Fibroblast of skin of left quadriceps (primary cell): ENCODE measurements at regions not wholly inside any gene's neighbourhood (a gene's known extent, or its start where the extent isn't known, plus 50 kb on each side); places are given as distances from the start of the nearest gene placed in this dataset.

Experiments used
- DNase-seq, 2 experiments: peaks; one replicate each; pipeline ENCODE4 v3.0.0-alpha.2; 2013; ENCODE audit warnings: low read depth in 2 of 2

DNA sequence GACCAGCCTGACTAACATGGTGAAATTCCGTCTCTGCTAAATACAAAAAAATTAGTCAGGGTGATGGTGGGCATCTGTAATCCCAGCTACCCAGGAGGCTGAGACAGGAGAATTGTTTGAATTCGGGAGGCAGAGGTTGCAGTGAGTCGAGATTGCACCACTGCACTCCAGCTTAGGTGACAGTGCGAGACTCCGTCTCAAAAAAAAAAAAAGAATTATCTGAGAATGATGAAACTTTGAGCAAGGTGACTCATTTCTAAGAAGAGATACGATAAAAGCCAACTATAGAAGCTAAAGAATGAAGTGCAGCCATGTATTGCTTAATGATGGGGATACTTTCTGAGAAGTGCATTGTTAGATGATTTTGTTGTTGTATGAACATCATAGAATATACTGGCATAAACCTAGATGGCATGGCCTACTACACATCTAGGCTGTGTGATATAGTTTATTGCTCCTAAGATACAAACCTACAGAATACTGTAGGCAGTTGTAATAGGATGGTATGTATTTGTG is 64.7 kb downstream of the SNRPE start:
- DNase-seq = peak in 1 of 2 experiments; percentile 26

GRCh38 chr1:203929741-203930309 is 68.4 kb downstream of the SNRPE start:
- no peak for DNase-seq

GRCh38 chr1:203930342-203930741 is 68.9 kb downstream of the SNRPE start:
- no peak for DNase-seq

DNA sequence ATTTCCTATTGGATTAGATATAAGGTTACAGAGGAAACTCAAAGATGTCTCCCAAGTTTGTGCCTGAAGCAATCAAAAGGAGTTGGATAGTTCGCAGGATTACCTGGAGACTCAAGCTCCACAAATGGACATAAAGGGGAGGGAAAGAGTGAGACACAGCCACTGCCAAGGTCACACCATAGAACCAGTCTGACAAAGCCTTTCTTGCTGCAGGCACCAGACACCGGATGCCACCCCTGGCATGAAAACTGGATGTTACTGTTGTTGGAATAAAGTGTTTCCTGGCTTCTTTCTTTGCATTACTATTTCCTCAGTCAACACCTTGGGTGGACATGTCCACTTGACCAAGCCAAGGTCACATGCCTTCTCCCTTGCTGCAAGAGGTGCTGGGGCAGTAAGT is 70.6 kb downstream of the SNRPE start:
- no peak for DNase-seq

GRCh38 chr1:203932556-203932955 is 71.2 kb downstream of the SNRPE start:
- DNase-seq = no peak

GRCh38 chr1:203934027-203934426 is 72.6 kb downstream of the SNRPE start:
- DNase-seq = no peak

DNA sequence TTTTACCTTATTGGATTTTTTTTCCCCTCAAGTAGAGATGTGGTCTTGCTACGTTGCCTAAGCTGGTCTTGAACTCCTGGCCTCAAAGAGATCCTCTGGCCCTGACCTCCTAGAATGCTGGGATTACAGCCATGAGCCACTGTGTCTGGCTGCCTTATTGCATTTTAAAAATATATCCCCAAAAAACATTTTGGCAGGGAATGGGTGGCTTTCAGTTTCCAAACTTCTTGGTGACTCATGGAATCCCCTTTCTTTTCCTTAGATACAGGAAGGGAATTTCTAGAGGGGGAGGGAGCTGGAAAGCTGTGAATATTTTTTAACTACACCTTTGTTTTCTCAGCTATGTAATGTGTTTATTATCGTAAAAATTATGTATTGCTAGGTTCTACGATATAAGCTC is 73.3 kb downstream of the SNRPE start:
- DNase-seq = no peak

DNA sequence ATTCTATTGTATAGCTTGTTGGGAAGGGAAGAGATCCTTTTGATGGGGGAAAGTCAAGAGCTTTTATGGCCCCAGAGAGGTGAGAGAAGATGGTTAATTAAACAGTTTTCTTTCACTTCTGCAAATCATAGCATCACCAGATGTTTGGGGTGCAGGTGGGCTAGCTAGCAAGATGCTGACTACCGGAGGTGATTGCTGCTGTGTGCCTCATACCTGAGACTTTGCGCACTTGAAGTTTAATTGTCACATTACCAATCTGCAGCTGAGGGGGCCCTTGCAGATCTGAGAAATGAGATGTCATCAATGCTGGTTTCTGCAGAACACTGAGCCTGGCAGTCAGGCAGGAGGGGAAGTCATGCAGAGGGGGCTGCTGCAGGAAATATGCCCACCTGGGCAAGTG is 73.9 kb downstream of the SNRPE start:
- no peak for DNase-seq

DNA sequence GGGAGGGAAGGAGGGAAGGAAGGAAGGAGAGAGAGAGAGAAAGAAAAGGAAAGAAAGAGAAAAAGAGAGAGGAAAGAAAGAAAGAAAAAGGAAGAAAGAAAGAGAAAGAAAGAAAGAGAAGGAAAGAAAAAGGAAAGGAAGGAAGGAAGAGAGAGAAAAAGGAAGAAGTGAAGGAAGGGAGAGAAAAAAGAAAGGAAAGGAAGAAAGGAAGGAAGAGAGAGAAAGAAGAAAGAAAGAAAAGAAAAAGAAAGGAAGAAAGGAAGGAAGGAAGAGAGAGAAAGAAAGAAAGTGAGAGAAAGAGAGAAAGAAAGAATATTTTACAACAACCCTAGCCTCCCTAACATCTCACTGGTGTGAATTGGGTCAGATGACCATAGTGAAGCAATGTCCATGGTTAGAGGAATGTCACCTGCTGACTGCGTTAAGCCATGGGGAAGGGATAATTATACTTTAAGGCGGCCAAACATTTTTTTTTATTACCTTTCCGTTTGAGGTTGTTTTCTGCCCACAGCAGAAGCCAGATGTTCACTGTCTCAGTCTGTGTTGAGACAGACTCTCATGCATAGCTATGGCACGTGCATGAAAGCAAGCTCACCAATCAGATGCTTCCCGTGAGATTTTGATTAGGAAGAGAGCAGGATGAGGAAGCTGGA is 76.4 kb downstream of the SNRPE start:
- no peak for DNase-seq

DNA sequence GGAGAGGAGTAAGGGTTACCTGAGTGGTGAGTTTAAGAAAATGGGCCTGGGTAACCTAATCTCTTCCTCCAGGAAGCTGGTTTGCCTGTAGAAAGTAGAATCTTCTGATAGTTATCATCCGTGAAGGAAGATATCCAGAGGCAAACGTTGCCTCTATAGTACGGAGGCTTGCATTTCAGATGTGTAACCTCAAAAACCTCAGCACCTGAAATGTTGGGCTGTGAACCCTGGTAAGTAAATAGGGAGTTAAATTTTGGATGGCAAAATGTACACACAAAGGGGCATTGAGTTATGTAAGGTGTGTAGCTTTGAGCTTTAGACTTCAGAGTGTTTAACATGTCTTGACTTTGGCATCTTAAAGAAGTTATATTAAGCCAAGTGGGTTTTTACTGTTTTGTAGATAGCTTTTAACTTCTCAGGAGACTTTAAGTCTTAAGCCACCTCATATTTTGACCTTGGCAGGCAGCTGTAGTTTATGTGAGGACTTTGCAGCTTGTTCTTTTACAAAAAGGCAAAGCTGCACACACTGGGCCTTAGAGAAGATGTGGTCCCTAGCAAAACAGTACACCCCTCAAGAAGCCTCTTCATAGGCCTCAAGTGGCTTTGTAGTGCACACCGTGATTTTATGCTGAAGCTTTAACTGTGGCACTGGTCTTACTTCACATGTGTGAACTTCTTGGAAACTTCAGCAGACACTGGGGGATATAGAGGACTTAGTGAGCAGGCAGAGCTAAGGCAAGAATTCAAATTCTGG is 83.4 kb downstream of the SNRPE start:
- DNase-seq = no peak

DNA sequence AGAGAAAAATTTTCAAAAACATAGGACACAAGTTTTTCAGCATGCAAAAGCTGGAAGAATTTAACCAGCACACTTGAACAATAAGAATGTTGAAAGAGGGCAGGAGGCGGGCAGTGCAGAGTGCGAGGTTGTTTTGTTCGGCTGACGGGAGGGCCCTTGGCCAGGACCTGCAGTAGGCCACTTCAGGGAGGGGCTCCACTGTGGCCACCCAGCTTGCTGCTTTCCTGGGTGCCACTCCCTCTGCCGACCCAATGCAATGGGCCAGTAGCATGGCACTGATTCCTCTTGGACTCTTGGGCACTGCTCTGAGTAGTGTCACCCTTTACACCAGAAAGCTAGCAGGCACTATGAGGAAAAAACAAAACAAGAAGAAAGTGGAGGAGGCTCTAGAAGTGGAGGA is 92.9 kb downstream of the SNRPE start:
- no peak for DNase-seq

DNA sequence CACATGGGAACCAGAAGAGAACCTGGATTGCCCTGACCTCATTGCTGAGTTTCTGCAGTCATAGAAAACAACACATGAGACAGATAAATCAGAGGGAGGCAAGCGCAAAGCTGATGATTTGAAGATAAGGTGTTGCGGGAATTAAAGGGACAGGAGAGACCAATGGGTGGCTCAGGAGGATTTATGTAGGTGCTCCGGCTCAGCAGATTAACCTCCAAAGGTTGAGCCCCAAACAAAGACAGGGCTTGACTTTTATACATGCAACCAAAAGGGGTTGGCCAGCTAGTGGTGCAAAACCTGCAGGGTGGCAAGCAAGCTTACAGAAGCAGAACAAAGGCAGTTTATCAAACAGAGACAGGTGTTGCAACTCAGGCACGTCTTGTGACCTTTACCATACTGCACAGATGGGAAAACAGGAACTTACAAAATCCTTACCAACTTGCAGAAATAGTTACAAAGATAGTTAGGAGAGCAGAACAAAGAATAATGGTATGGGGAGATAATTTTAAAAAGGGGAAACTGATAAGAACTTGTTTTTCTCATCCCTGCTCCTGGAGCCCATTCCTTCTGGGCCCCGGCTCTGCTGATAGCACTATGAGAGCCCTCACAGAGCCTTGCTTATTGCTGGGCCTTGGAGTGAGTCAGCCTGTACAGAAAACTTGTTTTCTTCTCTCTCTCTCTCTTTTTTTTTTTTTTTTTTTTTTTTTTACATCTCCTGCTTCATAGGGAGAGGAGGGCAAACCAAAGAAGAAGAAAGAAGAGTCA is 93.6 kb downstream of the SNRPE start:
- DNase-seq = no peak

DNA sequence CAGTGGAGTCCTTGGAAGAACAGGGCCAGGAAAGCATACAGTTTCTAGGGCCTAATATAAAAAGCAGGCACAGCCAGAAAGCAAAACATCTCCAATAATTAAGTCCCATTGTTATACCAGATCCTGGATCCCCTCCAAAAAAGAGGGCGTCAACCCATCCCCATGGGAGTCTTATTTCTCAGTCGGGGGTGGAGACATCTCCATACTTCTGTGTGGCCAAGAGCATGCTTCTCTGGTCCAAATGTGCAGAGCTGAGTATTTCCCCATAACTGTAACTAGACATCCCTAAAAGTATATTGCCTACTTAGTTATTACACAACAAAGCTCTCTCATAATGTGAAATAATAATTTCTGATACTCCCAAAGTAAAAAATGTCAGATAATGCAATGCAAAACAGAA is 104.2 kb upstream of the SOX13 start:
- DNase-seq = no peak

DNA sequence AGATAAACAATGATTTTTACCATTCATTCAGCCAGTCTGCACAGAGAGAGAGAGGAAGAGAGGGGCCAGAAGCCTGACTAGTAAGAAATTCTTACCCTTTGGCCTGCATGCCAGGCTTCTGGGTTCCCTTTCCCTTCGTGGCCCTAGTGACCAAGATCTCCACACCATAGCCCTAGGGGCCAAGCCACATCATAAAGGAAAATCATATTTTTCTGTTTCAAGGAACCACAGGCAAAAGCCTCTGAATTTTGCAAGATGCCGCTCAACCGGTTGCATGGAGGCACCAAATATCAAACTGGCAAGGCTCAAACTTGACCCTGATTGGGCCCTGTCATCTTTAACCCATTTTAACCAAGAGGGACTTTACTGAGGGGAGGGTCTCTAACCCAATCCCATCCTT is 103.1 kb upstream of the SOX13 start:
- no peak for DNase-seq

GRCh38 chr1:203985044-203985443 is 87.9 kb upstream of the SOX13 start:
- DNase-seq = no peak

DNA sequence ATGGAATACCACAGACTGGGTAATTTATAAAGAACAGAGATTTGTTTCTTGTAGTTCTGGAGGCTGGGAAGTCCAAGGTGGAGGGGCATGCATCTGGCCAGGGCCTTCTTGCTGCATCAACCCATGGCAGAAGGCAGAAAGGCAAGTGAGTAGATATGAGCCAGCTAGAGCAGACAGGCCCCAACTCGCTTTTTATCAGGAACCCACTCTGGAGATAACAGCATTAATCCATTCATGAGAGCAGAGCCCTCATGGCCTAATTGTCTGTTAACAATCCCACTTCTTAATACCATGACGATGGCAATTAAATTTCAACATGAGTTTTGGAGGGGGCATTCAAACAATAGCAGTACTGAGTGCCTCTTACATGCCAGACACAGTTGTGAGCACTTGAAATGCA is 87.2 kb upstream of the SOX13 start:
- DNase-seq = no peak

GRCh38 chr1:203986887-203987461 is 85.9 kb upstream of the SOX13 start:
- DNase-seq = no peak

DNA sequence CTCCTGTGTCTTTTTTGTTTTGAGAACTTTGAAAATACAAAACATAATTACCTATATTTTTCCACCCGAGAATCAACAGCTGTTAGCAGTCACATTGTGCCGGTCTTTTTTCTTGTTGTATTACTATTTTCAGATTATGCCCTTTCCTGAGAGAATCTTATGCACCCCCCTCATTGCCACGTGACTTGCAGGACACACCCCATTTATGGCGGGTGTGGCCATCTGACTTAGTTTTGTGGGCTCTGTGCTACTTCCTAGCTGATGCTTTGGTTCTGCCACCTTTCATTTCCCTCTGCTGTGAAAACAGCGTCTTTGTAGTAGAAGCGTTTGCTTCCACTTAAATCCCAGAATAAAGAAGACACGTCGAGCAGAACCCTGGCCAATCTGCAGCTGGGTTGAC is 82.8 kb upstream of the SOX13 start:
- no peak for DNase-seq

DNA sequence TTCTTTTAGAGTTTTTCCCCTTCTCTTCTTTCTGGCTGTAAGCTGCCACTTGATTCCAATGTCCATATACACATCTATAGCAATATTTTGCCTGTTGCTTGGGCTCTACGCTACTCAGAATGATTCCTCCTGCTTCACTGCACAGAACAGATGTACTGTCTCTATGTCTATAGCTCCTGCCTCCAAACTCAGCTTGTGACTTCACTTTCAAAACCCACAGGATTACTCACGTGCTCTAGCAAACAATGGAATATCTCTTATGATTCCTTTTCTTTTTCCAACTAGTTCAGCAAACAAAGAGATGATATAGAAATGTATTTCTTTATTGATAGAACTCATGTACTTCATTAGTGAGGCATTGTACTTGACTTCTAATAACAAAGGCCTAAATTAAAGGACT is 80.5 kb upstream of the SOX13 start:
- no peak for DNase-seq

DNA sequence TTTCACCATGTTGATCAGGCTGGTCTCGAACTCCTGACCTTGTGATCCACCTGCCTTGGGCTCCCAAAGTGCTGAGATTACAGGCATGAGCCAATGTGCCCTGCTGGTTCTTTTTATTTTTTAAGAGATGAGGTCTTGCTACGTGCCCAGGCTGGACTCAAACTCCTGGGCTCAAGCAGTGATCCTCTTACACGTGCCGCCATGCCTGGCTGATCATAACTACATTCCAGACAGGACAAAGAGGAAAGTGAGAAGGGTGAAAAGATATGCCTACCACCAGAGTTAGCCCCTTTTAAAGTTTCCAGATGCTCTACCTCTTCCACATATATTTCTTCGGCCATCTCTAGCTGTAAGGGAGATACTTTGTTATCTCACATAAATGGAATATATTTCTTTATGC is 79.7 kb upstream of the SOX13 start:
- DNase-seq = no peak

- no peak for DNase-seq
Measured at GRCh38 chr1:203995228-203995627, 77.7 kb upstream of the SOX13 start.

DNA sequence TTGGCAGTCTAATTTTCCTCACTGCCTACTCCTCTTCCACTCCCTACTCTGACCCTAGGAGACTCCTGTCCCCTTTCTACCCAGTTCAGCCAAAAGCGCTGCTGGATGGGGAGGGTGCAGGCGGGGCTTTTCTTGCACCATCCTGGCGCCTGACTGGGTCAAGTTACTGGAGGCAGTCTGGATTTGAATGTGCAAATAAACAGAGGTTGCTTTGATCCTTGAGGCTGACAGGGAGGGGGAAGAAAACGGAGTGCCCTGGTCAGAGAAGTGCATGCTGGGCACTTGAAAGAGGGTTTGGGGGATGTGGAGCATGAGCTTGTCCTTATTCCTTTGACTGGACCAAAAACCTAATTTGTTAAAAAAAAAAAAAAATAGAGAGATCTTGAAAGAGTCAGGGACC is 76.8 kb upstream of the SOX13 start:
- no peak for DNase-seq
